ENCODE measurements at regions not wholly inside any gene's neighbourhood (a gene's known extent, or its start where the extent isn't known, plus 50 kb on each side); places are given as distances from the start of the nearest gene placed in this dataset.

- TF ChIP-seq CTCF (IDR thresholded peaks at IDR 0.05; ENCODE audit: low read depth, low read length, poor library complexity, severe bottlenecking) (no peak), EZH2phosphoT487 (IDR thresholded peaks at IDR 0.05; ENCODE audit: borderline replicate concordance, low read length) (no peak)
These were observed 56.8 kb downstream of the GSC start for GRCh38 chr14:94713115-94713514.
